LNCaP clone FGC (cell line): ENCODE measurements at regions not wholly inside any gene's neighbourhood (a gene's known extent, or its start where the extent isn't known, plus 50 kb on each side); places are given as distances from the start of the nearest gene placed in this dataset.
A peak's percentile ranks its signal among the peaks of the same experiment; 100 is the strongest.

ENCODE experiments used
- DNase-seq: peaks from one replicate; pipeline ENCODE4 v3.0.0-alpha.2; 2011; ENCODE audit warnings: low read depth
- H3K4me3 ChIP-seq: 2 replicates; pipeline ENCODE4 v1.5.1; 2011; ENCODE audit warnings: mild to moderate bottlenecking, low read depth, low read length, control low read depth
- CTCF ChIP-seq: IDR thresholded peaks from 2 replicates; pipeline ENCODE4 v1.5.1; 2012; ENCODE audit warnings: mild to moderate bottlenecking; ENCODE audit not compliant: control insufficient read depth, insufficient read depth; ENCODE audit errors: extremely low read depth

GRCh38 chr3:187913617-187914033, 168.4 kb upstream of the BCL6 start:
- TF ChIP-seq CTCF, result no peak
- DNase-seq, result peak; percentile 68
- H3K4me3 ChIP-seq, result no peak overlapping the region

GRCh38 chr3:187914231-187914630, 169.0 kb upstream of the BCL6 start:
- H3K4me3 ChIP-seq, result no peak overlapping the region
- TF ChIP-seq CTCF, result no peak
- peak; percentile 75 for DNase-seq

GRCh38 chr3:187916072-187916471, 170.8 kb upstream of the BCL6 start:
- DNase-seq, result no peak
- TF ChIP-seq CTCF, result no peak
- no peak overlapping the region for H3K4me3 ChIP-seq

- DNase-seq, result no peak
- H3K4me3 ChIP-seq, result no peak overlapping the region
- TF ChIP-seq CTCF, result no peak
Measured at GRCh38 chr3:187918081-187918644, 172.9 kb upstream of the BCL6 start.

- H3K4me3 ChIP-seq, result no peak overlapping the region
- TF ChIP-seq CTCF, result no peak
- no peak for DNase-seq
Measured at GRCh38 chr3:187919048-187919447, 173.8 kb upstream of the BCL6 start.

GRCh38 chr3:187919544-187919943, 174.3 kb upstream of the BCL6 start:
- no peak for DNase-seq
- no peak overlapping the region for H3K4me3 ChIP-seq
- no peak for TF ChIP-seq CTCF

GRCh38 chr3:187920030-187920429, 174.8 kb upstream of the BCL6 start:
- H3K4me3 ChIP-seq, result no peak overlapping the region
- no peak for DNase-seq
- no peak for TF ChIP-seq CTCF
